GM12891 (cell line): ENCODE measurements at regions not wholly inside any gene's neighbourhood (a gene's known extent, or its start where the extent isn't known, plus 50 kb on each side); places are given as distances from the start of the nearest gene placed in this dataset.

Experiments used
- POLR2A ChIP-seq: IDR thresholded peaks from 2 replicates; pipeline ENCODE4 v1.6.1; 2011; ENCODE audit warnings: low read depth, low read length, control low read depth
- POLR2AphosphoS5 ChIP-seq: IDR thresholded peaks from 2 replicates; pipeline ENCODE4 v1.6.1; 2011; ENCODE audit warnings: low read depth, low read length, control low read depth

DNA sequence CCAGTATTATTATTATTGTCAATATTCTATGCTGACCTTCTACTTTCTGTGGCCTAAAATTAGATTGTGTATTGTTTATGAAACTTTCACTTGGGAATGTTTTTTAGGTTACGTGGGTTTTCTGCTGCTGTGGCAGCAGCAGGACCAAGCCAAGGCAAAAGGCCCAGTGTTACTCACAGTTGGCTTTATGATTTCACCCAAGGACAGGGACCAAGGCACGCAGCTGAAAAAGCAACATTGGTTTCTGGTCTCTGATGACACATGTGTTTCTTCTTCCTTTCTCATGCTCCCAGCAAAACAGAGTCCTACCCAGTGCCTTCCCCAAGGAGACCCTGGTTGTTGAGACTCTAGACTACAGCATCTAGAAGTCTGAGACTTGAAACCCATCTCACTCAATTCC lies 413.7 kb downstream of the SETD4 start:
- TF ChIP-seq POLR2A = no peak
- no peak for TF ChIP-seq POLR2AphosphoS5
